PFSK-1 (cell line): ENCODE measurements at regions not wholly inside any gene's neighbourhood (a gene's known extent, or its start where the extent isn't known, plus 50 kb on each side); places are given as distances from the start of the nearest gene placed in this dataset.

Source experiments
- FOXP2 ChIP-seq: optimal IDR thresholded peaks from 2 replicates; pipeline ENCODE3; 2011; ENCODE audit warnings: borderline replicate concordance, control low read depth, inconsistent platforms; ENCODE audit not compliant: insufficient read depth; ENCODE audit errors: extremely low read length, extremely low read depth
- POLR2AphosphoS5 ChIP-seq: IDR thresholded peaks from 2 replicates; pipeline ENCODE4 v1.6.1; 2012; ENCODE audit warnings: low read depth, mild to moderate bottlenecking, control low read depth, low read length, moderate library complexity
- TAF1 ChIP-seq: IDR thresholded peaks from 2 replicates; pipeline ENCODE4 v1.6.1; 2012; ENCODE audit warnings: low read length, control low read depth, borderline replicate concordance; ENCODE audit not compliant: insufficient read depth
- TF ChIP-seq, protein P1 (sequence below), 2 experiments: IDR thresholded peaks; 2 replicates each; pipeline versions ENCODE4 v1.6.1 to v1.8.0; 2011 to 2012; ENCODE audit warnings: low read depth in 2 of 2, low read length in 2 of 2, control low read depth in 1 of 2, inconsistent platforms in 1 of 2, mild to moderate bottlenecking in 1 of 2, moderate library complexity in 1 of 2; ENCODE audit not compliant: insufficient read depth in 1 of 2

GRCh38 chr16:13768471-13768870 lies 151.5 kb upstream of the ERCC4 start:
- TF ChIP-seq FOXP2 (no peak), POLR2AphosphoS5 (no peak), TAF1 (no peak)
- TF ChIP-seq, protein P1, sequence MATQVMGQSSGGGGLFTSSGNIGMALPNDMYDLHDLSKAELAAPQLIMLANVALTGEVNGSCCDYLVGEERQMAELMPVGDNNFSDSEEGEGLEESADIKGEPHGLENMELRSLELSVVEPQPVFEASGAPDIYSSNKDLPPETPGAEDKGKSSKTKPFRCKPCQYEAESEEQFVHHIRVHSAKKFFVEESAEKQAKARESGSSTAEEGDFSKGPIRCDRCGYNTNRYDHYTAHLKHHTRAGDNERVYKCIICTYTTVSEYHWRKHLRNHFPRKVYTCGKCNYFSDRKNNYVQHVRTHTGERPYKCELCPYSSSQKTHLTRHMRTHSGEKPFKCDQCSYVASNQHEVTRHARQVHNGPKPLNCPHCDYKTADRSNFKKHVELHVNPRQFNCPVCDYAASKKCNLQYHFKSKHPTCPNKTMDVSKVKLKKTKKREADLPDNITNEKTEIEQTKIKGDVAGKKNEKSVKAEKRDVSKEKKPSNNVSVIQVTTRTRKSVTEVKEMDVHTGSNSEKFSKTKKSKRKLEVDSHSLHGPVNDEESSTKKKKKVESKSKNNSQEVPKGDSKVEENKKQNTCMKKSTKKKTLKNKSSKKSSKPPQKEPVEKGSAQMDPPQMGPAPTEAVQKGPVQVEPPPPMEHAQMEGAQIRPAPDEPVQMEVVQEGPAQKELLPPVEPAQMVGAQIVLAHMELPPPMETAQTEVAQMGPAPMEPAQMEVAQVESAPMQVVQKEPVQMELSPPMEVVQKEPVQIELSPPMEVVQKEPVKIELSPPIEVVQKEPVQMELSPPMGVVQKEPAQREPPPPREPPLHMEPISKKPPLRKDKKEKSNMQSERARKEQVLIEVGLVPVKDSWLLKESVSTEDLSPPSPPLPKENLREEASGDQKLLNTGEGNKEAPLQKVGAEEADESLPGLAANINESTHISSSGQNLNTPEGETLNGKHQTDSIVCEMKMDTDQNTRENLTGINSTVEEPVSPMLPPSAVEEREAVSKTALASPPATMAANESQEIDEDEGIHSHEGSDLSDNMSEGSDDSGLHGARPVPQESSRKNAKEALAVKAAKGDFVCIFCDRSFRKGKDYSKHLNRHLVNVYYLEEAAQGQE (IDR thresholded peaks at IDR 0.05; ENCODE audit: insufficient read depth in 1 of 2, low read depth in 2 of 2, low read length in 2 of 2): no peak
